PFSK-1 (cell line): ENCODE measurements at regions not wholly inside any gene's neighbourhood (a gene's known extent, or its start where the extent isn't known, plus 50 kb on each side); places are given as distances from the start of the nearest gene placed in this dataset.

Experiments
- FOXP2 ChIP-seq: optimal IDR thresholded peaks from 2 replicates; pipeline ENCODE3; 2011; ENCODE audit warnings: borderline replicate concordance, control low read depth, inconsistent platforms; ENCODE audit not compliant: insufficient read depth; ENCODE audit errors: extremely low read length, extremely low read depth
- POLR2AphosphoS5 ChIP-seq: IDR thresholded peaks from 2 replicates; pipeline ENCODE4 v1.6.1; 2012; ENCODE audit warnings: low read depth, mild to moderate bottlenecking, control low read depth, low read length, moderate library complexity
- SIN3A ChIP-seq: IDR thresholded peaks from 2 replicates; pipeline ENCODE4 v1.6.1; 2012; ENCODE audit warnings: mild to moderate bottlenecking, low read length, moderate library complexity, borderline replicate concordance; ENCODE audit not compliant: insufficient read depth
- TAF1 ChIP-seq: IDR thresholded peaks from 2 replicates; pipeline ENCODE4 v1.6.1; 2012; ENCODE audit warnings: low read length, control low read depth, borderline replicate concordance; ENCODE audit not compliant: insufficient read depth
- TF ChIP-seq, protein P1 (sequence below), 2 experiments: IDR thresholded peaks; 2 replicates each; pipeline versions ENCODE4 v1.6.1 to v1.8.0; 2011 to 2012; ENCODE audit warnings: low read depth in 2 of 2, low read length in 2 of 2, control low read depth in 1 of 2, inconsistent platforms in 1 of 2, mild to moderate bottlenecking in 1 of 2, moderate library complexity in 1 of 2; ENCODE audit not compliant: insufficient read depth in 1 of 2

DNA sequence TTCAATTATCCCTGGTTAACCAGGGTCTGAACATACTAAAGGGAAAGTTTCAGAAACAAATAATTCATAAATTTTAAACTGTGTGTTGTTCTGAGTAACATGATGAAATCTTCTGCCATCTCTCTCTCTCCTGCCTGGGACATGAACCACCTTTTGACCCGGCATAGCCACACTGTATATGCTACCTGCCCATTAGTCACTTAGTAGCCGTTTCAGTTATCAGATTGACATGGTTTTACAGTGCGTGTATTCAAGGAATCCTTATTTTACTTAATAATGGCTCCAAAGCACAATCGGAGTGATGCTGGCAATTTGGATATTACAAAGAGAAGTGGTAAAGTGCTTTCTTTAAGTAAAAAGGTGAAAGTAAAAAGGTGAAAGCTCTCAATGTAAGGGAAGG, 227.1 kb upstream of the CCDC179 start:
- no peak for TF ChIP-seq POLR2AphosphoS5
- TF ChIP-seq, protein P1, sequence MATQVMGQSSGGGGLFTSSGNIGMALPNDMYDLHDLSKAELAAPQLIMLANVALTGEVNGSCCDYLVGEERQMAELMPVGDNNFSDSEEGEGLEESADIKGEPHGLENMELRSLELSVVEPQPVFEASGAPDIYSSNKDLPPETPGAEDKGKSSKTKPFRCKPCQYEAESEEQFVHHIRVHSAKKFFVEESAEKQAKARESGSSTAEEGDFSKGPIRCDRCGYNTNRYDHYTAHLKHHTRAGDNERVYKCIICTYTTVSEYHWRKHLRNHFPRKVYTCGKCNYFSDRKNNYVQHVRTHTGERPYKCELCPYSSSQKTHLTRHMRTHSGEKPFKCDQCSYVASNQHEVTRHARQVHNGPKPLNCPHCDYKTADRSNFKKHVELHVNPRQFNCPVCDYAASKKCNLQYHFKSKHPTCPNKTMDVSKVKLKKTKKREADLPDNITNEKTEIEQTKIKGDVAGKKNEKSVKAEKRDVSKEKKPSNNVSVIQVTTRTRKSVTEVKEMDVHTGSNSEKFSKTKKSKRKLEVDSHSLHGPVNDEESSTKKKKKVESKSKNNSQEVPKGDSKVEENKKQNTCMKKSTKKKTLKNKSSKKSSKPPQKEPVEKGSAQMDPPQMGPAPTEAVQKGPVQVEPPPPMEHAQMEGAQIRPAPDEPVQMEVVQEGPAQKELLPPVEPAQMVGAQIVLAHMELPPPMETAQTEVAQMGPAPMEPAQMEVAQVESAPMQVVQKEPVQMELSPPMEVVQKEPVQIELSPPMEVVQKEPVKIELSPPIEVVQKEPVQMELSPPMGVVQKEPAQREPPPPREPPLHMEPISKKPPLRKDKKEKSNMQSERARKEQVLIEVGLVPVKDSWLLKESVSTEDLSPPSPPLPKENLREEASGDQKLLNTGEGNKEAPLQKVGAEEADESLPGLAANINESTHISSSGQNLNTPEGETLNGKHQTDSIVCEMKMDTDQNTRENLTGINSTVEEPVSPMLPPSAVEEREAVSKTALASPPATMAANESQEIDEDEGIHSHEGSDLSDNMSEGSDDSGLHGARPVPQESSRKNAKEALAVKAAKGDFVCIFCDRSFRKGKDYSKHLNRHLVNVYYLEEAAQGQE (IDR thresholded peaks at IDR 0.05; ENCODE audit: insufficient read depth in 1 of 2, low read depth in 2 of 2, low read length in 2 of 2), result no peak
- no peak for TF ChIP-seq SIN3A
- TF ChIP-seq TAF1, result no peak
- TF ChIP-seq FOXP2, result no peak
